HG03469 (cell line): ENCODE measurements at regions not wholly inside any gene's neighbourhood (a gene's known extent, or its start where the extent isn't known, plus 50 kb on each side); places are given as distances from the start of the nearest gene placed in this dataset.
A peak's percentile ranks its signal among the peaks of the same experiment; 100 is the strongest.
"Not testable (repeated sequence)": the region's sequence is repeated elsewhere in the genome, so short reads cannot be mapped to it uniquely, and the experiment has no call there.

Experiments
- ATAC-seq: cut with Tn5 transposase; IDR thresholded peaks from one replicate; pipeline ENCODE4 v1.9.1; 2021; ENCODE audit warnings: mild to moderate bottlenecking, moderate library complexity, moderate number of reproducible peaks; ENCODE audit not compliant: unreplicated experiment

DNA sequence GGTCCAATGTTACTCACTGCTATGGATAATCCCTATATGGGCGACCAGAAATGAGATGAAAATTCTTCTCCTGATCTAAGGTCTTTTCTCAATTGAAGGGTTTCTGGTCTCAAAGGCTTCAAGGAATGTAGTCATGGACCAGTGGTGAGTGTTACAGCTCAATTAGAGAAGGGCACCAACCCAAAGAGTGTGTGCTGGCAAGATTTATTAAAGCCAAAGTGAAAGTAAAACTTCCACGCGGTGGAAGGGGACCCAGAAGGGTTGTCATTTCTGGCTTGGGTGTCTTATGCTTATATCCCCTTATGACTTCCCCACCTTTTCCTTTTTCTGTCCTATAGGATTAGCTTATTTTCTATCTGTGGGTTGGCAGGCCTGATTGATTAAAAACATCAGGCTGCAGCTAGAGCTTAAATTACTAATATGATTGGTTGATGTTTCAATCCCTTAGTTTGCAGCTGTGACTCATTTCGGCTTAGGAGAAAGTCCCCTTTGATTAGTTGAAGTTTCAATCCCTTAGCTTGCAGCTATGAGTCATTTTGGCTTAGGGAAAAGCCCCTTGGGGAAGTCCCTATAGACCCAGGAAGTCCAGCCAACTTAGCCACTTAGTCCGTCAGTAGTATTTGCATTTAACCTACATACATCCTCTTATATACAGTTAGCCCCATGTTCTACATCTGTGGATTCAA is 179.5 kb upstream of the NLGN4Y start:
- peak; percentile 45 for ATAC-seq

DNA sequence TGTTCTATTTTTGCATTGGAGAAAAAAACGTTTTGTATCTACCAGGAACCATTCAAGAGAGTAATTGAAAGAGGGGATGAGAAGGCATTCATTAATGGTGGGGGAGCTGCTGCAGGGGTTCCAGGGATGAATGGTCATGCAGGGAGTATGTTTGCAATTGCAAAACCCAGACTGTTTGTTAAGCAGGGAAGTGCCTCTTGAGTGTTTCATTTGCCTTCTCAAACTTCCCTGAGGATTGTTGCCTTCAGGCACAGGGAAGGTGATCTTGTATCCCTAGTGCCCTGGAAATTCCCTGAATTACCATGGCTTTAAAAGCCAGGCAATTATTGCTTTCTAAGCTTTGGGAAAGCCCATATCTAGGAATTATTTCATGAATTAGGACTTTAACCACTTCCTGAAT is 172.7 kb upstream of the NLGN4Y start:
- no peak for ATAC-seq

GRCh38 chrY:14356154-14356553 is 168.2 kb upstream of the NLGN4Y start:
- no peak for ATAC-seq

DNA sequence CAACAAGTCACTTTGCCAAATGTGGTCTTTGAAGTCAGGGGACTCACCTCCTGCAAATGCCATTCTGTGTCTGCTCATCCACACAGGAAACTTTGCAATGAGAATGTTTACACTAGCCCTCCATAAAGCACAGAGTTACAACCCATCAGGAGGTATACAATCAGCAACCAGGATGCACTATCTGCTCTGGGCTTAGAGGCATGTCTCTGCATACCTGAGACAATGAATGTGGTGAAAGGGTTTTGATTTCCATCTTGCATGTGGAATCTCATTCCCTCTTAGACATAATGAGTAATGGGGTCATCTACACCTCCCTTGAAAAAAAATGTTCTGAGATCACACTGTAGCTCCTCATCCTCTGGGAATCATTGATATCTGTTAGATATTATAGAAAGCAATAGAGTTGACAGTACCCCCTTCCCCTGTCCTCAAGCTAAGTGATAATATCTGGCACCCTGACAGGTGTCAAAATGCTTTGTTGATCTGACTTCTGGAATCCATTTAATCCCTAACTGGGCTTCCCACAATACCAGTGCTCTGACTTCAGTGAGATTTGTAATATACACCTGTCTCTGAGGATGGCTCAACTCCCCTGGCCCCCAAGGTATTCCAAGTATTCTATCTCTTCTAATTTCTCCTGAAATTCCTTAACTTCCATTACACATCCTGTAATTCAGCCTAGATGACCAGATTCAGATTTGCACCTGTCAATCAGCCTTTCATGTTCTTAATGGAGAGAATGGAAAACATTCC is 163.4 kb upstream of the NLGN4Y start:
- no peak for ATAC-seq

DNA sequence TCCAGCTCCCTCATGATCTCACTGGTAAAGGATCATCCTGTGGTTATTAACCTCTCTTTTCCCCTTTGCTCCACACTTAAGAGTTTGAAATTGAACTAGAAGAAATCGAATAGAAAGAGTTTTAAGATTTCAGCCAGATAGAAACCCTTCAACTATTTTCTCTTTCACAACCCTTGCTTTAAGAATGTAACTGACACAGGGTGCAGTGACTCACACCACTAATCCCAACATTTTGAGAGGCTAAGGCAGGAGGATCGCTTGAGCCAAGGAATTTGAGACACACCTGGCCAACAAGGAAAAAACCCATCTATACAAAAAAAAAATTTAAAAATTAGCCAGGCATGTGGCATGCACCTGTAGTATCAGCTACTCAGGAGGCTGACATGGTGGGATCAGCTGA is 150.7 kb upstream of the NLGN4Y start:
- no peak for ATAC-seq

- no peak for ATAC-seq
These were observed 146.1 kb upstream of the NLGN4Y start for GRCh38 chrY:14378217-14378616.

- not testable (repeated sequence) for ATAC-seq
These were observed 113.7 kb upstream of the NLGN4Y start for GRCh38 chrY:14410549-14411030.

GRCh38 chrY:14411334-14411733 is 113.0 kb upstream of the NLGN4Y start:
- no peak for ATAC-seq

DNA sequence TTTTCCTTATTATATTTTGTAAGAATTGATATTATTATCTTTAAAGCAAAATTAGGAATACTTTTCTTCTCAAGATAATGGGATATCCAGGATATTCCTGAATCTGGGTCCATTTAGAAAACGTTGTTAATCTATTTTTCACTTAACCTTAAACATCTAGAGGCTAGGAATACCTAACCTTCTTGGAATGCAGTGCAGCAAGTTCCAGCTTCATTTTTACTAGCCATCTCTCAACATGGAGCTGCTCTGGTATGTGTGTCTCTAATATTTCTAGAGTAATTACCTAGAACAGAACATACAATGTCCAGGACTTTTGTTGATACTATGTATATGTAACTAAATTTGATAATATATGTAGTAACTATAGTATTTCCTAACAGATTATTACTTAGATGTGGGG is 87.8 kb upstream of the NLGN4Y start:
- no peak for ATAC-seq

GRCh38 chrY:14437626-14438025 is 86.7 kb upstream of the NLGN4Y start:
- ATAC-seq = no peak

DNA sequence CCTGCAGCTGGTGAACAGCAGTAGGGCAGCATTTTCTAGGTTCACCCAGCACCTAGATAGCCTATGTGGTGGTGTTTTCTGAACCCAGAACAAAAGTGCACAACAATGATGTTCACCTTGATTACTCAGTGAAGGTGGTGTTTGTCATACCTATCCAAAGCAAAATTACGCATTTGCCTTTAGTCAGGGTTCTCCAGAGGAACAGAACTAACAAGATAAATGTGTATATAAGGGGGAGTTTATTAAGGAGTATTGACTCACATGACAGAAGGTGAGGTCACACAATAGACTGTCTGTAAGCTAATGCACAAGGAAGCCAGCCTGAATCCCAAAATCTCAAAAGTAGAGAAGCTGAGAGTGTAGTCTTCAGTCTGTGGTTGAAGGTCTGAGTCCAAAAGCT is 85.9 kb upstream of the NLGN4Y start:
- no peak for ATAC-seq

GRCh38 chrY:14444550-14444949 is 79.8 kb upstream of the NLGN4Y start:
- ATAC-seq = no peak

GRCh38 chrY:14468151-14468683 is 56.1 kb upstream of the NLGN4Y start:
- no peak for ATAC-seq

DNA sequence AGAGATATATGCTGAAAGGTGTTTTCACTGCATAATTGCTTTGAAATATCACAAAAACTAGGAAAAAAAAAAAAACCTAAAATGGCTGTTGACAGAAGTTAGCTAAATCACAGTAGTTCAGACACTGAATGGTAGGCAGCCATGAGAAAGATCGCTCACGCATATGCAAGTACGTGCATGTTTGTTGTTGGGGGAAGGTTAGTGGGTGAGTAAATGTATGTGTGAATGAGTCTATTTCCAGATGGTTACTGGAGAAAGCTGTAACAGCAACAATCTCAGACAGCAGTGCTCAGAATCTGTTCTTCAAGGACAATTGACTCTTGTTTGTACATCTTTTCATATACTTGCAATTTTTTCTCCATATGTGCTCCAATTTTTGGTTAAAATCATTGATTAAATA is 51.9 kb upstream of the NLGN4Y start:
- no peak for ATAC-seq

GRCh38 chrY:14473320-14473719 is 51.0 kb upstream of the NLGN4Y start:
- no peak for ATAC-seq
